NCI-H526 treated with DMSO at 0.1 percent for 48 hours (cell line): ENCODE measurements at regions not wholly inside any gene's neighbourhood (a gene's known extent, or its start where the extent isn't known, plus 50 kb on each side); places are given as distances from the start of the nearest gene placed in this dataset.
A peak's percentile ranks its signal among the peaks of the same experiment; 100 is the strongest.

Experiments
- DNase-seq: peaks from one replicate; lab custom pipeline; 2025; lab: John Stamatoyannopoulos, UW

DNA sequence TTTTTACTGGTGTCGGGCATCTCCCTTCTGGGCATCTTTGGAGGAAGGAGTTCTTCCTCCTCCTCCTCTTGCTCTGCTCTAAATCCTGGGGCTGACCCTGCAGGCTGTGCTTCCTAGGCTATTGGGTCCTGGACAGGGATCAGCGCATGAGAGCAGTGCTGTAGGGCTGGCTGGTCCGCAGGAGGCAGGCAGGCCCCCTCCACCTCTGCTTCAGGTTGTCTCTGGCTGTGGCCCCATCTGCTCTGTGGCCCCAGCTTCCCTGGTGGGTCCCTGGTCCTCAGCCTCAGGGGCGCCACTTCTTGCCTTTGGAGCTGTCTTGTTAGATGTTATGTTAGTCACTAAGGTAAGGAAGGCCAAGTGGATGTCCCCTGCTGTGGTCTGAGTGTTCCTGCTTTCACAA lies 237.3 kb upstream of the PITRM1 start:
- no peak for DNase-seq

DNA sequence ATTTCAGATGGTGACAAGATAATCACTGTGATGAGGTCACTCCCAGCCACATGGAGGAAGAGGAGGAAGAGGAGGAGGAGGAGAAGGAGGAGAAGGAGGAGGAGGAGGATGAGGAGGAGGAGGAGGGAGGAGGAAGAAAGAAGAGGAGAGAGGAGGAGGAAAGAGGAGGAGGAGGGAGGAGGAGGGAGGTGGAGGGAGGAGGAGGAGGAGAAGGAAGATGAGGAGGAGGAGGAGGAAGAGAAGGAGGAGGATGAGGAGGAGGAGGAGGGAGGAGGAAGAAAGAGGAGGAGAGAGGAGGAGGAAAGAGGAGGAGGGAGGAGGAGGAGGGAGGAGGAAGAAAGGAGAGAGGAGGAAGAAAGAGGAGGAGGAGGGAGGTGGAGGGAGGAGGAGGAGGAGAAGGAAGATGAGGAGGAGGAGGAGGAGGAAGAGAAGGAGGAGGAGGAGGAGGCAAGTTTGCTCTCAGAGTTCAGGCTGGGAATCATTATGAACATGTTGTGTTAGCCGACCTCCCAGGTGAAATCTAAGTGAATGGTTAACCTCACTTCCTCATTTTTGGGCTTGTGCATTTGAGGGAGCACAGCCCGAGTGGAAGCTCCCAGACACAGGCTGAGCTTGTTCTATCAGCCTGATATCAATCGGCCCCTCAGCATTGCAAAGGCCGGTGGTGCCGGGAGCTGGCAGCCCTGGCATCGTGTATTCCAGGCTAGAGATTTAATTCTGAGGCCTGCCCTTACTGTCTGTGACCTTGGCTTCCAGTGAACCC lies 236.2 kb upstream of the PITRM1 start:
- no peak for DNase-seq

DNA sequence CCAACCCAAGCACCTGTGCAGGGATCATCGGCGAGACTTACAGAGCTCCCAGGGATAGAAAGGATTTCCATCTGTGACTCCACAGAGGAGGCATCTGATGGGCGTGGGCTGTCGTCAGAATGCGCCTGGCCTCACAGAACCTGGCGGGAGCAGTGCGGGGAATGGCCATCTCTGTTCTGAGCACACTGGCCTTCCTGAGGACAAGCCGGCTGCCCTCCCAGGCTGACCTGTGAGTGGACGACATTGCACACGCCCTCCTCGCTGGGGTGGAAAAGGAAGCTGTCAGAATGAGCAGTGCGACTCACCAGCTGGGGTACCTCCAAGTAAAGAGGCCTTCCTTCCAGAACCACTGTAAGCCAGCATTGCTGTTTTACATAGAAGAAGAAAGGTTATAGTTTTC lies 234.6 kb upstream of the PITRM1 start:
- no peak for DNase-seq

DNA sequence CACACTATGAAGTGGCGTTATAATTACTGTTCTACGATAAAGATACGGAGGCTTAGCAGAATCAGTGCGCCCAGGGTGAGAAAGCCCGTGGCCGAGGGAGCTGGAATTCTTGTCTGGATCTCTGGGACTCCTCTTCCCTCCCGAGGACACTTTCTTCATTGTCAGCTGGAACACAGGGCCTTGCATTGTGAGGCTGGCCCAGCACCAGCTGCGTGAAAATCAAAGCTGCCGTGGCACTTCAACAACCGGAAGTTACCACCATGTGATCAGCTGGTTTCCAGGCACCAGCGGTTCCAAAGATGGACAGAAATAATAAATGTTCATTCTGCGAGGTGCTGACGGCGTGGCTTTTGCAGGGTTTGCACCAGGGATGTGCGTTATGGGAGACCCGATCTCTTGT lies 234.0 kb upstream of the PITRM1 start:
- DNase-seq, result peak; percentile 1

DNA sequence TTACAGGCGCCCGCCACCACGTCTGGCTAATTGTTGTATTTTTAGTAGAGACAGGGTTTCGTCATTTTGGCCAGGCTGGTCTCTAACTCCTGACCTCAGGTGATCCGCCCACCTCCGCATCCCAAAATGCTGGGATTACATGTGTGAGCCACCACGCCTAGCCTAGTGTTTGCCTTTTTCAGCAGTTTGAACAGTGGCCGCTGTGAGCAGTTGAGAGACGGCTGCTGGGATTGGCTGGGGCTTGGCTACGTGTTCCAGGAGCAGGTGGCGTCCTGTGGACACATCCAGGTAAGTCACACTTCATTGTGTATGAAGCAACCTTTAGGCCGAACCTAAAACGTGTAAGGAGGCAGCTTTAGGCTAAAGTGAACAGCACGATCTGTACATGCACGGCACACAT lies 231.8 kb upstream of the PITRM1 start:
- DNase-seq, result no peak

DNA sequence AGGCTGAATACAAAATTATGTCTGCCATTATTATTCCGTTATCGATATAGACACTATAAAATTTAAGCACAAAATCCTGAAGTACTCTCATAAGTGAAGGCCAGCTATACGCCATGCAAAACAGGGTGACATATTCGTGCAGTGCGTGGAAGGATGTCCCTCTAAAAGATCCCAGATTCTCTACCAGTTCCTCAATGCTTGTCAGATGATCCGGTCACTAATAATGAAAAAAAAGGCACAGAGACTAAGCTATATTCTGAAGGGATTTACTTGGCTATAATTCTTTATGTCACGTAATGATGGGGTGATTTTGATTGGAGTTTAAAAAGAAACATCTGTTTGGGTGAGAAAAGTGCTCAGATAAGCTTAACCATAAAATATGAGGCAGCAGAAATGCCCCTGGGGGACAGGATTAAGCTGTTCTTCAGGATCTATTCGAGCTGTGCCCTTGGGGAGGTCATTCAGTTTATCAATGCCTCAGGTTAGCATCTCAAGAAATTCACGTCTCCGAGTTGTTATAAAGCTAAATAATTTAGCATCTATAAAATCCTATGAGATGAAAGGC lies 229.7 kb upstream of the PITRM1 start:
- DNase-seq, result no peak

DNA sequence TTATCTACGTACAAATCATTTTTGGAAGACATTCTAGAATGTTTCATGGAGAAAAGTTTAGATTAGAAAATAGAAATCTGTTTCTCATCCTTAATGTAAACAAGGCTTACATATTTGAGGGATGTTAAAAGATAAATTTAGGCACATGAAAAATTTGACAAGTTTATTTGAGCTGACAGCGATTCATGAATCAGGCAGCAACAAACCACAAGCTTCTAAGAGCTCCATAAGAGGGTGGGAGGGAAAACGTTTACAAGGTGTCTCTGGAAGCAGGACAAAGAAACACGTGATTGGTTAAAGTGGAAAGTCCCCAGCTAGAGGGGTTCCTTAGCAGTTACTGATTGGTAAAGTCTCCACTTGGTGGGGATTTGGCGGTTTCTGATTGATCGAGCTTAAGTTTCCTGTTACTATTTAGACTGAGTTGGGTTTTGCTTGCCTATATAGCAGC lies 228.9 kb upstream of the PITRM1 start:
- DNase-seq, result no peak

DNA sequence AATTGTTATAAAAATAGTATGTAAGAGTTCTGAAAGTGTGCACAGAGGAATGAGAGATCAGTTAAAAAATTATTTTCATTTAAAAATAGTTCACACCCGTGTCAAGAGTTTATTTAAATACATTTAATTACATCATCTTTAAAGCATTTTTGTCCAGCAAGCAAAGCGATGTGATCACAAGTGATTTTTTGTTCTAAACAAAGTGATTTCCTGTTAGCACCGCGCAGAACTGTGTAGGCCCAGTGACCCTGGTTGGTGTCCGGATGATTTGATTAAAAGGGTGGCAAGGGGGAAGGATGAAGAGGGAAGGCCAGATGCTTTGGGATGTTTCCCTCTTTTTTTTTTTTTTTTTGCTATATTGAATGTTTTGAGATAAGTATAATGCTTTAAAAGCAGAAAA lies 227.8 kb upstream of the PITRM1 start:
- no peak for DNase-seq

DNA sequence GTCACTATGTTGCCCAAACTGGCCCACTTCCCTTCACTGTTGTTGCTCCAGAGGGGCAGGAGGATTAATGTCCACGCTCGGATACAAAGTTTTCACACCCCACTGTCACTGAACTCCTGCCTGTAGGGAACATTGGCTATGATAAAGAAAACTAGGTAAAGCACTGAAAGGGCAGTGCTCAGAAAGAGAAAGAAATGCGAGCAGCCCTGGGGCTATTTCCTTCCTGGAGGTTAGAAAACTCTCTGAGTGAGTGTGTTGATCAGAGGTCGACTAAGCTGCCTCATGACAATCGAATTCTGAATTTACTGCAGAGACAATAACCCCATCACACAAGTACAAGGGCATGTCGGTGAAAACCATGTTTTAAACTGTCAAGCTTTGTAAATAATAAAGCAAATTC lies 227.2 kb upstream of the PITRM1 start:
- no peak for DNase-seq

DNA sequence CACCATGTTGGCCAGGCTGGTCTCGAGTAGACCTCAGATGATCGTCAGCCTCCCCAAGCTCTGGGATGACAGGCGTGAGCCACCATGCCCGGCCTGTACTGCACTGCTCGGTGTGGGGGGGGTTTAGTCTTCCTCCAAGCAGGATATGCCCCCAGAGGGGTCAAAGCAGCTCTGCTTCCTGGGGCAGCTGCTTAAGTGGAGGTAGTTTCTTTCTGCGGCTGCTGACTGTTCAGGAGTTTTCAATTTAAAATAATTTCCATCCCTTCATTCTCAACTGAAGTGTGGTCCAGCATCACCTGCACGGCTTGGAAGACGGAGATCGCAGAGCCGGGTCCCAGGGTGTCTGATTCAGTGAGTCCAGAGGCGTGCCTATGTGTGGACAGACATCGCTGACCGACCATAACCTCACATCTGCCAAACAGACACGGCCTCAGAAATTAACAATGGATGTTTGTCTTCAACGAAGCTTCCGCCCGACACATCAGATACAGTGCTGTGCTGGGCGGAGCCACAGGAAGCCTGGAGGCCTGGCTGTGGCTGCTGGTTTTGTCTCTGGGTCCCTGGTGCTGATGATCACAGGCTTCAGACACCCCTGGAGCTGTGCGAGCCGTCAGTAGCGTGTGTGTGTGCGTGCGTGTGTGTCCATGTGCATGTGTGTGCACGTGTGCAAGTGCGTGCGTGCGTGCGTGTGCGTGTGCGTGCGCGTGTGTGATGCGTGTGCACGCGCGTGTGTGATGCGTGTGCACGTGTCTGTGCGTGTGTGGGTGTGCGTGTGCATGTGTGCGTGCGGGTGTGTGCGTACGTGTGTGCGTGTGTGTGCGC lies 226.5 kb upstream of the PITRM1 start:
- DNase-seq, result peak; percentile 8

DNA sequence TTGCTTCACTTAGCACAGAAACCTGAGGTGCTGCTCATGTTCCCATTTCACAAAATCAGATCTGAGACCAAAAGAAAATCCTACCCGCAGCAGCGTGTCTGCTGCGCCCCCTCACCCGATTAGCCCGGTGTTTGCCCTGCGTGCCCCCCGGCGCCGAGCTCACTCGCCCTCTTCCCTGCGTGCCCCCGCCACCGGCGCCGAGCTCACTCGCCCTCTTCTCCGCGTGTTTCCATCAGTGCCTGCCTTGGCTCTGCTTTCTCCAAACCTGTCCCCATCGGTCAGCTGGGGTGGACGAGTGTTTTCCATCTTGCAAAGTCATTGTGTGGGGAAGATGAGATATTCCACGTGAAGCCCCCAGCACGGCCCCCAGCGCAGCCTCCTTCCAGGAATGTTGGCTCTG lies 225.3 kb upstream of the PITRM1 start:
- DNase-seq, result no peak

DNA sequence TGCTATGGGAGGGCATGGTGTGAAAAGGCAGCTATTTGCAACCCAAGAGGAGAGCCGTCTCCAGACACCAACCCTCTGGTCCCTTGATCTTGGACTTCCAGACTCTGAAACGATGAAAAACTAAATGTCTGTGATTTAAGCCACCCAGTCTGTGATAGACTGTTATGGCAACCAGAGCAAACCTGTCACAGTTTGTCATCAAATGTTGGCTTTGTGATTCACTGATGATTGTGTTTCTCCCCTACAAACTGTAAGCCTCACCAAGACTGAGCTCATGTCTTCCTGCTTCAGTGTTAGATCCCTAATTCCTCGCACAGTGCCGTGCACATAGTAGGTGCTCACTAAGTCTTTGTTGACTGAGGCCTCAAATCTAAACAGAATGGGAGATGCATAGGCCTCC lies 224.6 kb upstream of the PITRM1 start:
- no peak for DNase-seq

DNA sequence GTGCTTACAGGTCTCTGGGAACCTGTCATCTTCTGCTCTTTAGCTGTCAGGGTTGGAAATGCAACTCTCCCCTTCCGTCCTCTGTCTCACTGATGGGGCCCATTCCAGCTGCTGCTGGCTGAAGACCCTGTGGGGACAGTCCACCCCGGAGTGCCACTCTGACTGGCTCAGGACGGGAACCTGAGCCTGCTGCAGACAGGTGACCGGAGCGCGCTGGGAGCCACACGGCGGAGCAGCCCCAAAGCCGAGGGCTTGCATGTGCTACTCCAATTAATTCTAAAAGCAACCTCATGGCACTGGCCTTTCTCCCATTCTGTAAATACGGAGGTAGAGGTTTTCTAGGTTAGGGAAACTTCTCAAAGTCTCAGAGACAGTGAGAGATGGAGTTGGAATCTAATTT lies 223.5 kb upstream of the PITRM1 start:
- DNase-seq, result no peak

DNA sequence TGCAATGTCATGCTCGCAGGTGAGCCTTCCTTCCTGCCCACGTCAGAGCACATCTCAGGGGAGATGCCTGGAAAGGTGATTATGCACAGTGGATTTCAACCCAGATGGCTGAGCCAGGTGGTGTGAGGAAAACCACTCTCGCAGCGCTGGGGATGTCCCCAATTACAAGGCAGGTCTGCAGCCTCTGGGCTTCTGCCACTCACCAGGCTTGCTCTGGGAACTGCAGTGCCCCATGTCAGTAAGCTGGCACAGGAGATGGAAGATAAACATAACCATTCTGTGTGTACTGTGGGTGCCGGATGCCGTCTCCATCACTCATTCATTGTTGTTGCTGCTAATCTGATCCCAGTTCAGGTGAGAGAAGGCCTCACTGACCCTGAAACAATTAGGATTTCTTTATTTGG lies 222.9 kb upstream of the PITRM1 start:
- DNase-seq, result no peak

DNA sequence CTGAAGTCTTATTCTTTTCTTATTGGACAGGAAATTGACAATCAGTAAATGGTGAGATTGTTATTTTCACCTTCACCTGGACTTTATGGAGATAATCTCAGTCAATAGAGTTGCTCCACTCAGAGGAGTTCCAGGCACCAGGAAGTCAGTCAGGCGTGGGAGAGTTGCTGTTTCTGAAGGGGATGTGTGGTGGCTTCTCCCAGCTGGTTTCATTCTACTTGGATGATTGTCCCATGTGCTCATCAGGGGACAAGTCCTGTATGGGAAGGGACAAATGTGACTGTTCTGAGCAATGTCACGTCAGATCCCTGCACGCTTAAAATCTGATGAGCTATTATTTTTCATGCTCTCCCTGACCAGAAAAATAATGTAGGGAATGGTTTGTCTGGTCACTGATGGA lies 222.5 kb upstream of the PITRM1 start:
- DNase-seq, result no peak

DNA sequence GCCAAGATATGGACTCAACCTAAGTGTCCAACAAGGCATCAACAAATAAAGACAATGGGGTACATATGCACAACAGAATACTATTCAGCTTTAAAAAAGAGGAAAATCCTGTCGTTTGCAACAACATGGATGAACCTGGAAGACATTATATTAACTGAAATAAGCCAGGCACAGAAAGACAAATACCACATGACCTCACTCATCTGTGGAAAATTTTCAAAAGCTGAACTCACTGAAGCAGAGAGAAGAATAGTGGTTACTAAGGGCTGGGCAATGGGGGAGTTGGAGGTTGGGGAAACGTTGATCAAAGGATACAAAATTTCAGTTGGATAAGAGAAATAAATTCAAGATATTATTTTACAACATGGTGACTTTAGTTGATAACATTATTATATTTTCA lies 221.4 kb upstream of the PITRM1 start:
- no peak for DNase-seq

DNA sequence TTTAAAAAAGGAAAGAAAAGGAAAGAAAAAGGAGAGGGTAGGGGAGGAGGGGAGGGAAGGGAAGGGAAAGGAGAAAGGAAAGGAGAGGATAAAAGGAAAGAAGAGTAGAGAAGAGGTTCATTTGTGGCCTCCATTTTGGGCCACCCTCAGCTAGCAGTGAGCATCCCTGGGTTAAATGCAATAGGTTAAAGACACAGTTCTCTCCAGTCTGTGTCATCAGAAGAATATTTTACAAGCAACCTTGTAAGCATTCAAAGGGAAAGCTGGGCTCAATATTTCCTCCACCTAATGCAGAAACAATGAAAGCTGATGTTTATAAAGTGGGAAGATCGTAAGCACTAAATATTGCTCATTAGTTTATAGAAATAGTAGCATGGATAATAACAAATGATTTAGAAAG lies 219.1 kb upstream of the PITRM1 start:
- no peak for DNase-seq

DNA sequence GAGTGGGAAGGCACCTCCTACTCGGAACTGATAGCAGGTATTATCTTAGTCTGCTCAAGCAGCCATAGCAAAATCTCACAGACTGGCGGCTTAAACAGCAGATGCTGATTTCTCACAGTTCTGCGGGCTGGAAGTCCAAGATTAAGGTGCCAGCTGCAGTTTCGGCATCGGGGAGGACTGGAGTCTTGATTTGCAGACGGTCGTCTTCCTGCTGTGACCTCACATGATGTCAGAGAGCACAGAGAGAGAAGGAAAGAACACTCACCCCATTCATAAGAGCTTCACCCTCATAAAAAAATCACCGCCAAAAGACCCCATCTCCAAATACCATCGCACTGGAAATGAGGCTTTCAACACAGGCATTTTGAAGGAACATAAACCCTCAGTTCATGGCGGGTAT lies 216.5 kb upstream of the PITRM1 start:
- DNase-seq, result no peak

DNA sequence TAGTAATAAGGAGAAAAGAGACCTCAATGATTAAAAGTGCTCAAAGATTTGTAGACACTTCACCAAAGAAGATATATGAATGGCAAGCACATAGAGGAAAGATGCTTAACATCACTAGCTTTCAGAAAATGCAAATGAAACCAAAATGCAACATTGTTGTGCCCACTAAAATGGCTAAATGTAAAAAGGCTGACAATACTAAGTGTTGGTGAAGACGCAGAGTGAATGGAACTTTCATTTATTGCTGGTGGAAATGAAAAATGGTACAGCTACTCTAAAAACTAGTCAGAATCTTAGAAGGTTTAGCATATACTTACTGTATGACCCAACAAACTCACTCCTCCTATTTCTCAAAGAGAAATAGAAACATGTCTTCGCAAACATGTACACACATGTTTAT lies 212.9 kb upstream of the PITRM1 start:
- DNase-seq, result no peak

DNA sequence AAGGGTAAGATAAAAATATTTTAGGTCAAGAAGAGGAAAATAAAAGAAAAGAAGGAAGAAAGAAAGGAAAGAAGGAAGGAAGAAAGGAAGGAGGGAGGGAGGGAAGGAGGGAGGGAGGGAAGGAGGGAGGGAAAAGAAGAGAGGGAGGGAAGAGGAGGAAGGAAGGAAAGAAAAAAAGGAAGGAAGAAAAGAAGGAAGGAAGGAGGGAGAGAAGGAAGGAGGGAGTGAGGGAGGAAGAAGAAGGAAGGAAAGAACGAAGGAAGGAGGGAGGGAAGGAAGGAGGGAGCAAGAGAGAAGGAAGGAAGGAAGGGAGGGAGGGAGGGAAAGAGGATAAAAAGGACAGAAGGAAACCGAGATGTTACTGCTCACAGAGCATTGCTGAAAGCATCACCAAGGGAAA lies 209.5 kb upstream of the PITRM1 start:
- no peak for DNase-seq

DNA sequence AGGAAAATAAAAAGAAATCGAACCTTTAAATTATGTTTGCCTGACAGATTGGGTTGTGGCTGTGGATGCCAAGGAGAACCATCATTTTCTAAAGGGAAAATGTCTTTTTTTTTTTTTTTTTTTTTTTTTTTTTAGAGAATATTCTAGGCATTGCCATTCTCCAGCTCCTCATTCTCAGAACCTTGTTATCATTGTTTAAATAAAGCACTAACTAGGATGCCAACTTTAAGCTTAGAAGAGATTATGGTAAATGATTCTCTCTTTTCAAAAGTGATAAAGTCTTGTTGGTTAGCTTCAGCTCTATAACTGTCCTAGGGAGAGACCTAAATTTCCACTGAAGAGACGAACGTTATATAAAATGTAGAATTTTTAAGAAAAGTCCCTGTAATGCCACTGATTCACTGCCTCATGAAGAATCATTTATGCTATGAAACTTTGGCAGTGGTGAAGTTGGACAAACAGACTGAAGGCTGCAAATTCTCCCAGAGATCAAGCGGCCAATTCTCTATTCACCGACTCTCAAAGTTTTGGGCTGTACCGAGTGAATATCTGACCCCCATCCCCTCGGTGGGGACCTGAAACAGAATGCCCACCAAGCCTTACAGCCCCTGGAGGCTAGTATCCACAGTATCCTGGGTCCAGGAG lies 207.9 kb upstream of the PITRM1 start:
- no peak for DNase-seq

DNA sequence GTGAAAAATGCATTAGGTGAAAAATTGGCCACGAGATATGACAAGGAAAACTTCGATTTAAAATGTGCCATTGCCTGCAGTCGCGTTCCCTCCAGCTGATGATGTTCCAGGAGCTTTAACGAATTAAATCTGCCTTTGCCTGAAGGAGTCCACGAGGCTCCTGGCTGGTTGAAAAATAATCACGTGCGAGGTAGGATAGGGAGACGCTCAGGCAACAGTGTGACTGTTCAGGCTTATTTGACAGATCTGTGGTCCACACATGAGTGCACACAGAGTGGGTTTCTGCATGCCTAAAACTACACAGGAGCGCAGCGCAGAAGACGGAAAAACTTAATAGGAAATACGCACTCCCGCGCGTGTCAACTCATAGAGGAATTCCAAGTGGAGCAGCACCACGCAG lies 204.0 kb upstream of the PITRM1 start:
- DNase-seq, result no peak

DNA sequence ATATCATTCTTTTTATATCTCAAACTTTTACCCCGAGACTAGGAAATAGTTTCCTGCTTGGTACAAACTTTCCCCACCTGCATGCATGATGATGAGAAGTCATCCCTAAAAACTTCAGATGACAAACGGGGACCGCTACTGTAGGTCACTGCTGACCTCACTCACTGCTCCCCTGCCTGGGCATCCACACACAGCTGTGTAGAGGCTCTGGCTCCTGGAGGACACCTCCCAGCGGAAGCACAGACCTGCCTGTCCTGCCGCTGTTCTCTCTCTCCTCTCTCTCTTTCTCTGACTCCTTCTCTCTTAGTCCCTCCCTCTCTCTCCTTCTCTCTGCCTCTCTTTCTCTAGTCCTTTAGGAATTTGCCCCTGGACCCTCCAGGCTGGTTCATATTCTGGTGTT lies 202.9 kb upstream of the PITRM1 start:
- DNase-seq, result no peak
